Activated T-cell treated with anti-CD3 and anti-CD28 coated beads for 4 hours (primary cell): ENCODE measurements at regions not wholly inside any gene's neighbourhood (a gene's known extent, or its start where the extent isn't known, plus 50 kb on each side); places are given as distances from the start of the nearest gene placed in this dataset.

Experiments
- DNase-seq: peaks from one replicate; pipeline ENCODE4 v3.0.0-alpha.2; 2020

GRCh38 chr10:47107007-47107747, 192.8 kb upstream of the GDF10 start:
- DNase-seq = no peak

- DNase-seq = no peak
Observed at GRCh38 chr10:47109906-47110305, 190.1 kb upstream of the GDF10 start.

- no peak for DNase-seq
Observed at GRCh38 chr10:47111329-47111862, 188.6 kb upstream of the GDF10 start.

GRCh38 chr10:47112612-47113011, 187.4 kb upstream of the GDF10 start:
- no peak for DNase-seq

- DNase-seq = no peak
Observed at GRCh38 chr10:47113907-47114500, 186.0 kb upstream of the GDF10 start.

- no peak for DNase-seq
Observed at GRCh38 chr10:47114680-47115186, 185.3 kb upstream of the GDF10 start.

GRCh38 chr10:47115322-47115721, 184.7 kb upstream of the GDF10 start:
- DNase-seq = no peak

- DNase-seq = no peak
Observed at GRCh38 chr10:47116445-47116844, 183.6 kb upstream of the GDF10 start.

- no peak for DNase-seq
Observed at GRCh38 chr10:47118326-47118725, 181.7 kb upstream of the GDF10 start.

GRCh38 chr10:47121336-47121735, 178.7 kb upstream of the GDF10 start:
- DNase-seq = no peak

GRCh38 chr10:47123716-47124288, 176.2 kb upstream of the GDF10 start:
- DNase-seq = no peak

GRCh38 chr10:47127188-47127785, 172.7 kb upstream of the GDF10 start:
- DNase-seq = no peak

GRCh38 chr10:47130491-47130890, 169.5 kb upstream of the GDF10 start:
- no peak for DNase-seq

- DNase-seq = no peak
Observed at GRCh38 chr10:47133871-47134570, 166.0 kb upstream of the GDF10 start.

- DNase-seq = no peak
Observed at GRCh38 chr10:47136866-47137265, 163.1 kb upstream of the GDF10 start.

GRCh38 chr10:47137311-47137851, 162.6 kb upstream of the GDF10 start:
- DNase-seq = no peak

GRCh38 chr10:47139121-47139520, 160.9 kb upstream of the GDF10 start:
- DNase-seq = no peak

GRCh38 chr10:47140761-47141348, 159.1 kb upstream of the GDF10 start:
- no peak for DNase-seq

GRCh38 chr10:47141349-47141748, 158.6 kb upstream of the GDF10 start:
- DNase-seq = no peak

- DNase-seq = no peak
Observed at GRCh38 chr10:47143072-47143471, 156.9 kb upstream of the GDF10 start.

GRCh38 chr10:47143473-47143872, 156.5 kb upstream of the GDF10 start:
- DNase-seq = no peak

GRCh38 chr10:47144525-47144924, 155.5 kb upstream of the GDF10 start:
- no peak for DNase-seq
